C4-2B (cell line): ENCODE measurements at regions not wholly inside any gene's neighbourhood (a gene's known extent, or its start where the extent isn't known, plus 50 kb on each side); places are given as distances from the start of the nearest gene placed in this dataset.
"Not testable (repeated sequence)": the region's sequence is repeated elsewhere in the genome, so short reads cannot be mapped to it uniquely, and the experiment has no call there.

ENCODE experiments used
- ZFX ChIP-seq: fragments of 450-650 bp; IDR thresholded peaks from 2 replicates; pipeline ENCODE4 v1.6.1; 2017
- TF ChIP-seq, protein P1 (sequence below): fragments of 450-650 bp; conservative IDR thresholded peaks from 2 replicates; pipeline ENCODE4 v1.5.1; 2017; ENCODE audit warnings: mild to moderate bottlenecking

DNA sequence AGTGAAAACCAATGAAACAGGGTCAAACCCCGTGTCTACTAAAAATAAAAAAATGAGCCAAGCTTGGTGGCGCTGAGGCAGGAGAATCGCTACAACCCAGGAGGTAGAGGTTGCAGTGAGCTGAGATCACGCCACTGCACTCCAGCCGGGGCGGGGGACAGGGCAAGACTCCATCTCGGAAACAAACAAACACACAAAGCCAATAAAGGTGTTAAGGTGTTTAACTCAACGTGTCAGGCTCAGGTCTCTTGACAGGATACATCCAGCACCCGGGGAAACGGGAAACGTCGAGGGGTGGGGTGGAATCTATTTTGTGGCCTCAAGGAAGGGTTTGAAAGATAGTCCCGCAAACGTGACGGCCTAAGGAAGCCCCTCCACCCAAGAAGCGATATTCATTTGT is 760.8 kb upstream of the DEFB115 start:
- TF ChIP-seq, protein P1, sequence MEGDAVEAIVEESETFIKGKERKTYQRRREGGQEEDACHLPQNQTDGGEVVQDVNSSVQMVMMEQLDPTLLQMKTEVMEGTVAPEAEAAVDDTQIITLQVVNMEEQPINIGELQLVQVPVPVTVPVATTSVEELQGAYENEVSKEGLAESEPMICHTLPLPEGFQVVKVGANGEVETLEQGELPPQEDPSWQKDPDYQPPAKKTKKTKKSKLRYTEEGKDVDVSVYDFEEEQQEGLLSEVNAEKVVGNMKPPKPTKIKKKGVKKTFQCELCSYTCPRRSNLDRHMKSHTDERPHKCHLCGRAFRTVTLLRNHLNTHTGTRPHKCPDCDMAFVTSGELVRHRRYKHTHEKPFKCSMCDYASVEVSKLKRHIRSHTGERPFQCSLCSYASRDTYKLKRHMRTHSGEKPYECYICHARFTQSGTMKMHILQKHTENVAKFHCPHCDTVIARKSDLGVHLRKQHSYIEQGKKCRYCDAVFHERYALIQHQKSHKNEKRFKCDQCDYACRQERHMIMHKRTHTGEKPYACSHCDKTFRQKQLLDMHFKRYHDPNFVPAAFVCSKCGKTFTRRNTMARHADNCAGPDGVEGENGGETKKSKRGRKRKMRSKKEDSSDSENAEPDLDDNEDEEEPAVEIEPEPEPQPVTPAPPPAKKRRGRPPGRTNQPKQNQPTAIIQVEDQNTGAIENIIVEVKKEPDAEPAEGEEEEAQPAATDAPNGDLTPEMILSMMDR = not testable (repeated sequence)
- TF ChIP-seq ZFX = not testable (repeated sequence)
